Endothelial cell of umbilical vein (primary cell): ENCODE measurements at regions not wholly inside any gene's neighbourhood (a gene's known extent, or its start where the extent isn't known, plus 50 kb on each side); places are given as distances from the start of the nearest gene placed in this dataset.
A peak's percentile ranks its signal among the peaks of the same experiment; 100 is the strongest.

Experiments used
- BruUV-seq: library from RNA; stranded (reverse); fragments of 400-500 nt; replicated peaks from 2 replicates; lab custom pipeline; 2021; lab: Mats Ljungman, UMichigan
- CTCF ChIA-PET: fragments of 300-600, 350-600 bp; sonication (Branson Sonifier 250); formaldehyde crosslinking; loops from one replicate; lab custom pipeline; 2021; ENCODE audit warnings: antibody characterized with exemption, inconsistent platforms; lab: Charles Lee
- POLR2A ChIA-PET: fragments of 300-600, 350-600 bp; sonication (Branson Sonifier 250); formaldehyde crosslinking; loops from one replicate; lab custom pipeline; 2021; ENCODE audit warnings: antibody characterized with exemption, inconsistent platforms; lab: Charles Lee
- DNase-seq: peaks from one replicate; pipeline ENCODE4 v3.0.0-alpha.2; 2011; ENCODE audit warnings: low read depth, low spot score
- FAIRE-seq: peaks from 2 replicates; lab custom pipeline; 2011; peaks lifted over from hg19 to GRCh38; lab: Jason Lieb, UNC
- H2AFZ ChIP-seq: 2 replicates; pipeline ENCODE4 v1.6.0; 2012; ENCODE audit warnings: low read depth, low read length, control low read depth, inconsistent platforms
- H3K27ac ChIP-seq: 2 replicates; pipeline ENCODE4 v1.5.1; 2011; ENCODE audit warnings: low read depth, mild to moderate bottlenecking, control low read depth, low read length, moderate library complexity; ENCODE audit not compliant: insufficient read depth
- H3K27me3 ChIP-seq, 2 experiments: 2 replicates each; pipeline versions ENCODE4 v1.6.0 to v1.6.1; 2011; ENCODE audit warnings: low read length in 2 of 2, mixed read lengths in 1 of 2; ENCODE audit not compliant: control insufficient read depth in 2 of 2, insufficient read depth in 2 of 2
- H3K36me3 ChIP-seq, 2 experiments: 2 replicates in 1 of 2; 3 replicates in 1 of 2; pipeline ENCODE4 v1.5.1; 2011; ENCODE audit warnings: low read length in 2 of 2, mild to moderate bottlenecking in 1 of 2, moderate library complexity in 1 of 2; ENCODE audit not compliant: control insufficient read depth in 2 of 2, insufficient read depth in 2 of 2; ENCODE audit errors: extremely low read depth in 1 of 2
- H3K4me1 ChIP-seq: 3 replicates; pipeline ENCODE4 v1.5.1; 2011; ENCODE audit warnings: mild to moderate bottlenecking, low read length; ENCODE audit not compliant: control insufficient read depth, insufficient read depth; ENCODE audit errors: extremely low read depth
- H3K4me2 ChIP-seq: 2 replicates; pipeline ENCODE4 v1.6.1; 2011; ENCODE audit warnings: low read length, control low read depth, mixed read lengths; ENCODE audit not compliant: insufficient read depth
- H3K4me3 ChIP-seq, 3 experiments: fragments of 200-600 bp in 1 of 3; sonication (generic), shearing (Covaris generic) in 1 of 3; replicated peaks in 1 of 3; 2 replicates each; pipeline ENCODE4 v1.5.1; 2011 to 2016; ENCODE audit warnings: control low read depth in 3 of 3, low read length in 3 of 3, mild to moderate bottlenecking in 2 of 3, inconsistent platforms in 1 of 3, low read depth in 1 of 3, moderate library complexity in 1 of 3; ENCODE audit not compliant: insufficient read depth in 1 of 3
- H3K79me2 ChIP-seq: 2 replicates; pipeline ENCODE4 v1.6.0; 2012; ENCODE audit warnings: low read length, inconsistent platforms; ENCODE audit not compliant: control insufficient read depth, insufficient read depth
- H3K9ac ChIP-seq: replicated peaks from 2 replicates; pipeline ENCODE3; 2011; ENCODE audit warnings: low read length, control low read depth; ENCODE audit not compliant: insufficient read depth; ENCODE audit errors: extremely low read depth
- H3K9me1 ChIP-seq: replicated peaks from 3 replicates; pipeline ENCODE4 v1.6.0; 2011; ENCODE audit warnings: mild to moderate bottlenecking, low read length; ENCODE audit not compliant: control insufficient read depth, insufficient read depth; ENCODE audit errors: extremely low read depth
- H3K9me3 ChIP-seq: replicated peaks from 2 replicates; pipeline ENCODE4 v1.5.1; 2012; ENCODE audit warnings: low read length, inconsistent platforms; ENCODE audit not compliant: control insufficient read depth, insufficient read depth
- H4K20me1 ChIP-seq: replicated peaks from 2 replicates; pipeline ENCODE3; 2011; ENCODE audit warnings: mild to moderate bottlenecking, low read length; ENCODE audit not compliant: control insufficient read depth, insufficient read depth; ENCODE audit errors: extremely low read depth
- EZH2 ChIP-seq: IDR thresholded peaks from 2 replicates; pipeline ENCODE4 v1.6.1; 2012; ENCODE audit warnings: borderline replicate concordance, low read depth, mild to moderate bottlenecking, moderate library complexity, low read length, inconsistent platforms; ENCODE audit not compliant: severe bottlenecking
- FOS ChIP-seq: IDR thresholded peaks from 2 replicates; pipeline ENCODE4 v1.6.1; 2011; ENCODE audit warnings: mild to moderate bottlenecking, low read length, moderate library complexity, borderline replicate concordance; ENCODE audit not compliant: insufficient read depth
- GATA2 ChIP-seq: IDR thresholded peaks from 2 replicates; pipeline ENCODE4 v1.7.0; 2011; ENCODE audit warnings: low read depth, mild to moderate bottlenecking, moderate library complexity, mixed read lengths, low read length; ENCODE audit not compliant: insufficient read length, insufficient read depth
- JUN ChIP-seq: IDR thresholded peaks from 2 replicates; pipeline ENCODE4 v1.6.1; 2011; ENCODE audit warnings: borderline replicate concordance, low read depth; ENCODE audit not compliant: insufficient read length, insufficient read depth
- MYC ChIP-seq: IDR thresholded peaks from one replicate; pipeline ENCODE4 v1.6.1; 2011; ENCODE audit warnings: mild to moderate bottlenecking, low read depth, low read length
- POLR2A ChIP-seq: IDR thresholded peaks from 2 replicates; pipeline ENCODE4 v1.6.1; 2012; ENCODE audit warnings: low read depth, mild to moderate bottlenecking, control low read depth, low read length
- POLR2AphosphoS5 ChIP-seq: IDR thresholded peaks from 2 replicates; pipeline ENCODE4 v1.6.1; 2012; ENCODE audit warnings: low read depth, mild to moderate bottlenecking, control low read depth, low read length, moderate library complexity; ENCODE audit not compliant: insufficient read depth
- dilution Hi-C: fragments of 300-500 bp; cut with MboI; formaldehyde crosslinking; loops from one replicate; pipeline ENCODE4 v1.15.0; 2019; ENCODE audit warnings: low sequenced_read_pairs; ENCODE audit not compliant: extremely low pct_ligation_motif_present
- intact Hi-C: fragments of 100-400 bp; cut with micrococcal nuclease; formaldehyde crosslinking; loops from one replicate; pipeline ENCODE4 v1.10.0; 2022
- TF ChIP-seq, protein P1 (sequence below), 2 donors: IDR thresholded peaks; 1 replicate in 1 of 2; 2 replicates in 1 of 2; pipeline ENCODE4 v1.5.1; 2011; ENCODE audit warnings: low read length in 2 of 2, mild to moderate bottlenecking in 2 of 2, moderate library complexity in 2 of 2, control low read depth in 1 of 2, inconsistent platforms in 1 of 2, low read depth in 1 of 2; ENCODE audit not compliant: insufficient read depth in 1 of 2; ENCODE audit errors: extremely low read depth in 1 of 2
- TF ChIP-seq, protein P2 (sequence below): IDR thresholded peaks from 2 replicates; pipeline ENCODE4 v1.6.1; 2011; ENCODE audit not compliant: insufficient read depth, insufficient read length

DNA sequence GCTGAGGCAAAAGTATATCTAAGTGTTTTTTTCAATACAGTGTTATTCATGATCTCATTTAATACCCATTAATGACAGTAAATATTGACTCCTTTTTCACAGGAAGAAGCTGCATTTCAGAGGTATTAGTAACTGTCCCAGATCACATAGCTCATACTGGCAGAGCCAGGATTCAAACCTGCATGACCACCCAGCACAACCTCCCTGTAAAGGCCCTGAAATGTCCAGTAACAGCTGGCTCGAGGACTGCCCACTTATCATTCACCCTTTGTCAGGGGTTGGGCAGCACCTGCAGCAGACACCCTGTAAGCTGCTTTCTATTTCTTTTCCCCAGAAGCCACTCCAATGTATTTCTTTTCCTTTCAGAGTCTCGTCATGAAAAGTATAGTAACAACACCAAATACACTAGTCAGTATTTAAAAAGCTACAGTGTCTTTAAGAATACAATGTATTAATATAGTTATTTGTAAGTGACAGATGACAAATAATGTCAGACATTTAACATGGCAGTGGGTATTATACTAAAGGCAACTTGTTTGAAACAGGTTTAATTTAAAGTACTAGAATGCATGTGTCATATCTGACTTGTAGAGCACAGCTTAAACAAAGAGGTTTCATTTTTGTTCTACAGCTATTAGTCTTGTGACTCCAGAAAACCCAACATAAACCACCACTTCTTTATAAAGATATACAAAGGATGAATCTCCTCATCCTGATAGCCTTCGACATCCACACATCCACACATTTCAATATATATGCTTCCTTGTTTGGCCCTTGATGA lies 841.6 kb upstream of the GJE1 start:
- no peaks in the 10 kb centered on the region for H3K9me3 ChIP-seq
- no peaks in the 10 kb centered on the region for H3K27me3 ChIP-seq
- dilution Hi-C loops, result no loop called here
- peaks cover 4% of the 10 kb centered on the region for H3K4me1 ChIP-seq
- no peak for TF ChIP-seq MYC
- no peak for TF ChIP-seq GATA2
- TF ChIP-seq JUN, result no peak
- no peak for TF ChIP-seq POLR2AphosphoS5
- TF ChIP-seq FOS, result no peak
- TF ChIP-seq POLR2A, result no peak
- no peak for TF ChIP-seq EZH2
- TF ChIP-seq, protein P1, sequence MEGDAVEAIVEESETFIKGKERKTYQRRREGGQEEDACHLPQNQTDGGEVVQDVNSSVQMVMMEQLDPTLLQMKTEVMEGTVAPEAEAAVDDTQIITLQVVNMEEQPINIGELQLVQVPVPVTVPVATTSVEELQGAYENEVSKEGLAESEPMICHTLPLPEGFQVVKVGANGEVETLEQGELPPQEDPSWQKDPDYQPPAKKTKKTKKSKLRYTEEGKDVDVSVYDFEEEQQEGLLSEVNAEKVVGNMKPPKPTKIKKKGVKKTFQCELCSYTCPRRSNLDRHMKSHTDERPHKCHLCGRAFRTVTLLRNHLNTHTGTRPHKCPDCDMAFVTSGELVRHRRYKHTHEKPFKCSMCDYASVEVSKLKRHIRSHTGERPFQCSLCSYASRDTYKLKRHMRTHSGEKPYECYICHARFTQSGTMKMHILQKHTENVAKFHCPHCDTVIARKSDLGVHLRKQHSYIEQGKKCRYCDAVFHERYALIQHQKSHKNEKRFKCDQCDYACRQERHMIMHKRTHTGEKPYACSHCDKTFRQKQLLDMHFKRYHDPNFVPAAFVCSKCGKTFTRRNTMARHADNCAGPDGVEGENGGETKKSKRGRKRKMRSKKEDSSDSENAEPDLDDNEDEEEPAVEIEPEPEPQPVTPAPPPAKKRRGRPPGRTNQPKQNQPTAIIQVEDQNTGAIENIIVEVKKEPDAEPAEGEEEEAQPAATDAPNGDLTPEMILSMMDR (IDR thresholded peaks at IDR 0.05; ENCODE audit: extremely low read depth in 1 of 2, insufficient read depth in 1 of 2, low read depth in 1 of 2, low read length in 2 of 2), result no peak
- TF ChIP-seq, protein P2, sequence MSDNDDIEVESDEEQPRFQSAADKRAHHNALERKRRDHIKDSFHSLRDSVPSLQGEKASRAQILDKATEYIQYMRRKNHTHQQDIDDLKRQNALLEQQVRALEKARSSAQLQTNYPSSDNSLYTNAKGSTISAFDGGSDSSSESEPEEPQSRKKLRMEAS, result no peak
- H3K4me2 ChIP-seq, result no peak overlapping the region
- POLR2A ChIA-PET, result no interaction called here
- no peak overlapping the region for H3K9ac ChIP-seq
- H4K20me1 ChIP-seq, result no peaks in the 10 kb centered on the region
- no peak overlapping the region for H3K4me3 ChIP-seq
- H3K27ac ChIP-seq, result no peak overlapping the region
- no TSS peak for BruUV-seq
- intact Hi-C loops, result no loop called here
- CTCF ChIA-PET, result interaction anchor here (1.0 kb wide), 1 partner anchor 10 kb away, joined by 3 read pairs; no protein-coding TSS in a partner anchor
- FAIRE-seq (no peak), DNase-seq (no peak)
- H2AFZ ChIP-seq, result peak overlapping the region; percentile 64
- no peaks in the 10 kb centered on the region for H3K36me3 ChIP-seq
- H3K9me1 ChIP-seq, result no peaks in the 10 kb centered on the region
- H3K79me2 ChIP-seq, result no peaks in the 10 kb centered on the region
